IPS-18a (cell line): ENCODE measurements at regions not wholly inside any gene's neighbourhood (a gene's known extent, or its start where the extent isn't known, plus 50 kb on each side); places are given as distances from the start of the nearest gene placed in this dataset.
"Not testable (repeated sequence)": the region's sequence is repeated elsewhere in the genome, so short reads cannot be mapped to it uniquely, and the experiment has no call there.

ENCODE experiments used
- H3K27ac ChIP-seq: one replicate; pipeline ENCODE4 v1.5.1; 2013; ENCODE audit warnings: low read length
- H3K27me3 ChIP-seq: one replicate; pipeline ENCODE4 v1.6.1; 2013; ENCODE audit warnings: mild to moderate bottlenecking, low read length; ENCODE audit not compliant: control insufficient read depth, insufficient read depth
- H3K36me3 ChIP-seq: one replicate; pipeline ENCODE4 v1.6.1; 2013; ENCODE audit warnings: low read depth, low read length; ENCODE audit not compliant: control insufficient read depth
- H3K4me1 ChIP-seq: one replicate; pipeline ENCODE4 v1.6.1; 2013; ENCODE audit warnings: low read depth, low read length; ENCODE audit not compliant: control insufficient read depth
- H3K4me3 ChIP-seq: one replicate; pipeline ENCODE4 v1.5.1; 2013; ENCODE audit warnings: low read length
- H3K9ac ChIP-seq: one replicate; pipeline ENCODE4 v1.6.1; 2013; ENCODE audit warnings: mild to moderate bottlenecking, low read length, moderate library complexity
- H3K9me3 ChIP-seq: one replicate; pipeline ENCODE4 v1.6.1; 2013; ENCODE audit warnings: low read depth, low read length; ENCODE audit not compliant: control insufficient read depth

DNA sequence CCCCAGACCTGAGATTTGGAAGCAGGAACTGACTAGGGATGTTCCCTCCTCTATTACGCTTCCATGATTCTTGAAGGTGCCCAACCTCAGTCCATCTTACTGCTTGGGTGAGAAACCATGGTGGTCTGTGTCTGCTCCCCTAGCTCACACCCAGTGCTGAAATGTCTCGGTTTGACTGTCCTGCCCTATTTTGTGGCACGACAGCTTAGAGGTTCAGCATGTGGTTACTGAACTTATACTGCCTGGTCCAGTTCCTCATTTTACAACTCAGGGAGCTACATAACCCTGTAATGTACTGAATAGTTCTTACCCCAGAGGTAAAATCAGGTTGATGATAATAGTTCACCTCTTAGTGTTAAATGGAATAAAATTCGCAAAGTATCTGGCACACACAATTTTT is 203.1 kb downstream of the RBM46 start:
- H3K9me3 ChIP-seq: no peaks in the 10 kb centered on the region
- H3K9ac ChIP-seq: no peak overlapping the region
- no peaks in the 10 kb centered on the region for H3K36me3 ChIP-seq
- H3K4me1 ChIP-seq: no peaks in the 10 kb centered on the region
- no peak overlapping the region for H3K27ac ChIP-seq
- no peak overlapping the region for H3K4me3 ChIP-seq
- no peaks in the 10 kb centered on the region for H3K27me3 ChIP-seq

DNA sequence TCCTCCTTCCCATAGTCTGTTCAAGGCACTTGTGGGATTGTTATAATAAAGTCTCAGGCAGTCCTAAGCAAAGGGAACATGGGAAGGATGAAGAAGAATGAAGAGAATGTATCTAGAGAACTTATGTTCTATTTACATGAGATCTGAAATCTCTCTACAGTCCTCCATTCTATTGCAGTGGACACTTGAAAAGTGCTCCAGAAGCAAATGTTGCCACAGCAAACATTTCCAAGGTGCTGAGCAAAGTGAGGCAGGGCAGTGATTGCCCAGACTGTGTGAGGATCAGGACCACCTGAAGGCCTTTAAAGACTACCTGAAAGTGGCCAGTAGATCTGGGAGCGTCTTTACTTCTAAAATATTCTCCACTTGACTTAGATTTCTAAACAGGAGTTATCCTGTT is 203.5 kb downstream of the RBM46 start:
- no peak overlapping the region for H3K9ac ChIP-seq
- no peak overlapping the region for H3K4me3 ChIP-seq
- no peaks in the 10 kb centered on the region for H3K9me3 ChIP-seq
- no peaks in the 10 kb centered on the region for H3K36me3 ChIP-seq
- H3K27me3 ChIP-seq: no peaks in the 10 kb centered on the region
- no peak overlapping the region for H3K27ac ChIP-seq
- no peaks in the 10 kb centered on the region for H3K4me1 ChIP-seq

DNA sequence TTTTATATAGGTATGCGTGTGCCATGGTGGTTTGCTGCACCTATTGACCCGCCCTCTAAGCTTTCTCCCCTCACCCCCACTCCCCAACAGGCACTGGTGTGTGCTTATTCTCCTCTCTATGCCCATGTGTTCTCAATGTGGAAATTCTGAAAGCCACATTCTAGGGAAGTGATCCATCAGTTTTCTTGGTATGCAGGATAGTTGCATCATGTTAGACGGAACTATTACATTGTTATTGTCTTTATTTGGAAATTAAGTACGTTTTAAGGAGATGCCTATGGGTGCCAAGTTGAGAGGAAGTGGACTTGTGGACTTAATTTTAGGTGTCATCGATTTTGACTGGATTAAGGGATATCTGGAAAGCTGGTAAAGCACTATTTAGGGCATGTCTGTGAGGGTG is 204.6 kb downstream of the RBM46 start:
- no peak overlapping the region for H3K4me3 ChIP-seq
- H3K36me3 ChIP-seq: no peaks in the 10 kb centered on the region
- no peak overlapping the region for H3K9ac ChIP-seq
- H3K4me1 ChIP-seq: no peaks in the 10 kb centered on the region
- no peaks in the 10 kb centered on the region for H3K27me3 ChIP-seq
- no peak overlapping the region for H3K27ac ChIP-seq
- H3K9me3 ChIP-seq: no peaks in the 10 kb centered on the region

DNA sequence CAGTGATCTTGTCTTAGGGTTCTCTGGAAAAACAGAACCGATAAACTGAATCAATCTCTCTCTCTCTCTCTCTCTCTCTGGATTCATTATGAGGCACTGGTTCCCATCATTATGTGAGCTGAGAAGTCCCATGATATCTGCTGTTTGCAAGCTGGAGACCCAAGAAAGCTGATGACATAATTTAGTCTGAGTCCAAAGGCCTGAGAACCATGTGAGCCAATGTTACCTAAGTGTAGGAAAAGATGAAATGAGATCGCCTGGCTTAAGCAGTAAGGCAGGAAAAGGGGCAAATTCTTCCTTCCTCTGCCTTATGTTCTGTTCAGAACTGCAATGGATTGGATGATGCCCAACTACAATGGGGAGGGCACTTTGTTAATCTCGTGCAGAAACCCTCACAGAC is 207.4 kb downstream of the RBM46 start:
- no peak overlapping the region for H3K4me3 ChIP-seq
- H3K9ac ChIP-seq: no peak overlapping the region
- H3K4me1 ChIP-seq: no peaks in the 10 kb centered on the region
- H3K36me3 ChIP-seq: no peaks in the 10 kb centered on the region
- no peaks in the 10 kb centered on the region for H3K9me3 ChIP-seq
- H3K27ac ChIP-seq: no peak overlapping the region
- no peaks in the 10 kb centered on the region for H3K27me3 ChIP-seq

DNA sequence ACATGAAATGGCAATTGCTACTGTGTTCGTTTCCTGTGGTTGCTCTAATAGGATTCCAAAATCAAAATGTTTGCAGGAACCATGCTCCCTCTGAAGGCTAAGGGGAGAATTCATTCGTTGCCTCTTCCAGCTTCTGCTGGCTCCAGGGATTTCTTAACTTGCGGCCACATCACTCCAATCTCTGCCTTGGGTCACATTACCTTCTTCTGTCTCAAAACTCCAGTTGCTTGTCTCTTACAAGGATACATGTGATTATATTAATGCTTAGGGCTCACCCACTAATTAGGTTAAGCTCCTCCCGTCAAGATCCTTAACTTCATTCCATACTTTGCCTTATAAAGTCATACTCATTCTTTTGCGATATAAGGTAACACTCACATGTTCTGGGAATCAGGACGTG is 208.4 kb downstream of the RBM46 start:
- Histone ChIP-seq H3K27ac (no peak overlapping the region), H3K9me3 (no peaks in the 10 kb centered on the region), H3K4me1 (no peaks in the 10 kb centered on the region), H3K9ac (no peak overlapping the region), H3K36me3 (no peaks in the 10 kb centered on the region), H3K4me3 (no peak overlapping the region), H3K27me3 (no peaks in the 10 kb centered on the region)

DNA sequence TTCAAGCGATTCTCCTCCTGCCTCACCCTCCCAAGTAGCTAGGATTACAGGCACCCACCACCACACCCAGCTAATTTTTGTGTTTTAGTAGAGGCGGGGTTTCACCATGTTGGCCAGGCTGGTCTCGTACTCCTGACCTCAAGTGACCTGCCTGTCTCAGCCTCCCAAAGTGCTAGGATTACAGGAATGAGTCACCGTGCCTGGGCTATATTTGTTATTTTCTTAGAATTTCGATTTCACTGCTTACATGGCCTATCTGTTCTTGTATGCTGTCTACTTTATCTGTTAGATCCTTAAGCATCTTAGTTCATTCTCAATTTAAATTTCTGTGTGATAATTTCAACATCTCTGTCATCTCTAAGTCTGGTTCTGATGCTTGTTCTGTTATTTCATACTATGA is 210.6 kb upstream of the NPY2R start:
- H3K9me3 ChIP-seq, H3K4me1 ChIP-seq, H3K9ac ChIP-seq, H3K4me3 ChIP-seq, H3K27ac ChIP-seq, H3K27me3 ChIP-seq, H3K36me3 ChIP-seq: not testable (repeated sequence)

DNA sequence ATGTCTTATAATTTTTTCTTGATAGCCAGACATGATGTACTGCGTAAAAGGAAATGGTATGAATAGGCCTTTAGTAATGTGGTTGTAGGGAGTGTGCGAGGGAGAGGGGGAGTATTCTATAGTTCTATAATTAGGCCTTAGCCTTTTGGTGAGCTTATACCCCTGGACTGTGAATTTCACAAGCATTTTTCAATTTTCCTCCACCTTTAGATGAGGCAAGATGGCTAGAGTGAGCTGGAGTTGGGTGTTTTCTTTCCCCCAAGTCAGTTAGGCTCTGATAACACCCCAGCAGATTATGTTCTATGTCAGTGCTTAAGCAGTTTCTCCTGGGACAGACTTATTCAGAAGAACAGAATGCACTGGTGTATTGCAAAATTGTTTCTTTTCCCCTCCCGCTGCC is 210.2 kb upstream of the NPY2R start:
- no peaks in the 10 kb centered on the region for H3K9me3 ChIP-seq
- no peak overlapping the region for H3K9ac ChIP-seq
- H3K36me3 ChIP-seq: no peaks in the 10 kb centered on the region
- no peaks in the 10 kb centered on the region for H3K4me1 ChIP-seq
- H3K4me3 ChIP-seq: no peak overlapping the region
- H3K27me3 ChIP-seq: no peaks in the 10 kb centered on the region
- H3K27ac ChIP-seq: no peak overlapping the region

DNA sequence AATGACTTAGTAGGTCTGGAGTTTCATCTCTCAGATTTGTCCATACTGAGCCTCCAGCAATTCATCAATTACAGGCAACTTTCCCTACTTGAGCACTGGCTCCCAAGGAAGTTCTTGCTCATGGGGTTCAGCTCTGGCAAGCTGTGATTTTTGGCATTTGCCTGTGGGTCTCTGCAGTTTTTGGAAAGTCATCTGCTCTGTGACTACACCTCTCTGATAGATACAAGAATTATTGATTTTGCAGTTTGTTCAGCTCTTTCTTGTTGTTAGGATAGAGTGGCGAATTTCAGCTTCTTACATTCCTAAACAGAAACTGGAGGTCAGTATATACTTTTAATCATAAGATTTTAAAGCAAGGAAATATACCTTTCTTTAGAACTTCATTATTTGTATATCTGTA is 209.7 kb upstream of the NPY2R start:
- no peaks in the 10 kb centered on the region for H3K4me1 ChIP-seq
- no peaks in the 10 kb centered on the region for H3K27me3 ChIP-seq
- no peak overlapping the region for H3K9ac ChIP-seq
- no peak overlapping the region for H3K27ac ChIP-seq
- no peak overlapping the region for H3K4me3 ChIP-seq
- no peaks in the 10 kb centered on the region for H3K9me3 ChIP-seq
- H3K36me3 ChIP-seq: no peaks in the 10 kb centered on the region

DNA sequence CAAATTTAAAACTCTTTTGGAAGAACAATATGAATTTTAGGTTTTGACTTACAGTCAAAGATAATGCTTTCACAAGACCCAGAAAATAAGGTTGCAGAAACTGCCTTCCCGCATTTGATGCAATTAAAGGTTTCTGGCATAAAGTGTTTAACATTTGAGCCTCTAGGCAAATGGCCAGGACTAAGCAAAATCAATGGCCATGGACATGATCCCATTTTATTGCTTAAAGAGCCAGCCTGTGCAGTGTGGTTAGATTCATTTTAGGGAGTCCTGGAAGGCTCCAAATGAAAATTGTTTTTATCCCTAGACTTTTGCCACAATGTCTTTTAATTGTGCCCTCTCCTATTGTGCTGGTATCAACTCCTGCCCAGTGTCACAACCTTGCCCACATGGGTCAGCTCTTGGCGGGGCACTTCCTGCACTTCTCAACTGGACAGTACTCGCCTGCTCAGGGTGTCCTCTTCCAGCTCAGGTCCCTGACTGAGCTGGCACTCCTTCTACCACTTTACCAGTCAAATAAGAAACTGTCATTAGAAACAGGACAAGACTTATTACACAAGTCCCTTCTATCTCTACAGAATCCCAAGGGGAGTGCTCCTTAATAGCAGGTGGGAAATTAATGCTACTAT is 208.4 kb upstream of the NPY2R start:
- no peaks in the 10 kb centered on the region for H3K36me3 ChIP-seq
- no peak overlapping the region for H3K9ac ChIP-seq
- no peak overlapping the region for H3K4me3 ChIP-seq
- no peaks in the 10 kb centered on the region for H3K4me1 ChIP-seq
- H3K27ac ChIP-seq: no peak overlapping the region
- no peaks in the 10 kb centered on the region for H3K27me3 ChIP-seq
- no peaks in the 10 kb centered on the region for H3K9me3 ChIP-seq

DNA sequence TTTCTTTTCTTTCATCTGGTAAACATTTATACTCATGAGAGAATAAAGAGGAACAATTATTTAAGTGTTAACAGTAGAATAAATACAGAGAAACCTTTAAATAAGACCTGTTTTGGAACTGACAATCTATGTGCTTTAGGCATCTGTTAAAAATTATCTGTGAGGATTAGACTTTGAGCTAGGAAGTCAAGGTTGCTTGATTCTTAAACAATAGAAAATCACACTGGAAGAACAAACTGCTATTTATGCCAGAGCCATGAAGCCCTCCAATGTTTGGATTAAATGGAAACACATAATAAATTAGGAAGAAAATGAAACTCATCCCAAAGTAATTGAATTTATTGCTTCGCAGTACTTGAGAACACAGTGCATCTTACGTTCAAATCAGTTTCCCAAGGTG is 207.2 kb upstream of the NPY2R start:
- no peaks in the 10 kb centered on the region for H3K27me3 ChIP-seq
- H3K27ac ChIP-seq: no peak overlapping the region

DNA sequence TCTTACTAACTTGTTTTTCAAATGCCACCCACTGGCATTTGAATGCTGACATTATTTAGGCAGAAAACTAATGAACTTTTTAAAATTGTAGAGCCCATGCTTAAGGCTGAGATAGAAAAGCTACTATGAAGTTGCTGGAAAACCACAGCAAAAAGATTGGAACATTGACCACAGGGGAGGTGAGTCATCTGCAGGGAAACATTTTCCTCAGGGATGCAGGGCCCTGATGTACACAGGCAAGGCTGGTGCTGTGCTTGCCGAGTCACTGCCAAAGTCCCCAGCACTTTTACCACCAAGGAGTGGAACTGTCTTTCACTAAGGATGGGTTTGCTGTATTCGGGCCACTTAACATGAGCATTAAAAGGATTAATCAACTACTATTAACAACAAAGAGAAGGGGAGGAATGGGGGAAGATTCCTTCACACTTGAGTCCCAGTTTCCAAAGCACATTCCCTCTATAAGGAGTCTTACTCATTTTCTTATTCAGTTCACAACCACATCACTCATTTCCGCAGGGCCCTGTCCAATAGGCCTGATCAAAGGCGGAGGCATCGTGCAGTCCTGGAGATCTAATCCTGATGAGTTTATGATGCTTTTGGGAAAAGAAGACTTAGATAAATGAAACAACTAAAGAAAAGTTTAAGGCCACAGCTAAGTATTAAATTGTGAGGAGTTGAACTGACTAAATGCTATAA is 202.9 kb upstream of the NPY2R start:
- H3K4me1 ChIP-seq: no peaks in the 10 kb centered on the region
- H3K27me3 ChIP-seq: no peaks in the 10 kb centered on the region
- no peaks in the 10 kb centered on the region for H3K9me3 ChIP-seq
- H3K4me3 ChIP-seq: no peak overlapping the region
- H3K36me3 ChIP-seq: no peaks in the 10 kb centered on the region
- H3K27ac ChIP-seq: no peak overlapping the region
- H3K9ac ChIP-seq: no peak overlapping the region

More for the DNA sequence above, 207.2 kb upstream of the NPY2R start:
- no peak overlapping the region for H3K4me3 ChIP-seq
- no peaks in the 10 kb centered on the region for H3K4me1 ChIP-seq
- no peaks in the 10 kb centered on the region for H3K9me3 ChIP-seq
- H3K36me3 ChIP-seq: no peaks in the 10 kb centered on the region
- H3K9ac ChIP-seq: no peak overlapping the region

DNA sequence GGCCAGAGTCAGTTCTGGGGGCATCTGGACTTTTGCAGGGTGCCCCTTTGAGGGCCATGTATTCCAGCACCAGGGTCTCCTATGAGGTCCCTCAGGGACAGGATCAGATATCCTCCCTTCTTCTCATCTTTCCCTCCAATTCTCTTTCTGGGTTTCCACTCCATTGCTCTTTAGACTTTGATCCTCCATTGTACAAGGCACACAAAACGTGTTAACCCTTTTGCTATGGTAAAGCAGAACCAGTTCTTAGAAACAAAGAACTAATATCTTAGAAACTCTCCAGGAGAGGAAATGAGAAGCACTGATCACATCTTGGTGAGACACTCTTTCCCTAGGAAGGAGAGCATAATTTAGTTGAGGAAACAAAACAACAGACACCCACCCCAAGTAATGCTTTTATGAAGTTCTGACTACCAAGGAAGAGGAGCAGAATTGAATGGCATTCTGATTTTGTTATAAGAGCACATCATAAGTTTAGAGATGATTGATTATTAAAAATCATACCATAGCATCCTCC is 200.7 kb upstream of the NPY2R start:
- H3K36me3 ChIP-seq: no peaks in the 10 kb centered on the region
- no peaks in the 10 kb centered on the region for H3K27me3 ChIP-seq
- no peaks in the 10 kb centered on the region for H3K9me3 ChIP-seq
- no peaks in the 10 kb centered on the region for H3K4me1 ChIP-seq
- H3K27ac ChIP-seq: no peak overlapping the region
- H3K9ac ChIP-seq: no peak overlapping the region
- H3K4me3 ChIP-seq: no peak overlapping the region
